GM19239 (cell line): ENCODE measurements at regions not wholly inside any gene's neighbourhood (a gene's known extent, or its start where the extent isn't known, plus 50 kb on each side); places are given as distances from the start of the nearest gene placed in this dataset.

Source experiments
- DNase-seq: peaks from one replicate; pipeline ENCODE4 v3.0.0; 2011; ENCODE audit warnings: low spot score; ENCODE audit not compliant: insufficient read length
- FAIRE-seq: peaks from 2 replicates; lab custom pipeline; 2011; peaks lifted over from hg19 to GRCh38; lab: Jason Lieb, UNC

GRCh38 chr7:84697506-84697905, 489.4 kb downstream of the SEMA3D start:
- FAIRE-seq (no peak), DNase-seq (no peak)

- DNase-seq (no peak), FAIRE-seq (no peak)
Measured at GRCh38 chr7:84693483-84693882, 493.4 kb downstream of the SEMA3D start.

- DNase-seq (no peak), FAIRE-seq (no peak)
Measured at GRCh38 chr7:84688671-84689070, 494.1 kb upstream of the SEMA3A start.

- DNase-seq (no peak), FAIRE-seq (no peak)
Measured at GRCh38 chr7:84686373-84686772, 491.8 kb upstream of the SEMA3A start.

- DNase-seq (no peak), FAIRE-seq (no peak)
Measured at GRCh38 chr7:84684836-84685480, 490.4 kb upstream of the SEMA3A start.

- FAIRE-seq, result no peak
Measured at GRCh38 chr7:84682543-84682942, 488.0 kb upstream of the SEMA3A start.

GRCh38 chr7:84678841-84679240, 484.3 kb upstream of the SEMA3A start:
- DNase-seq (no peak), FAIRE-seq (no peak)

More at GRCh38 chr7:84682543-84682942, 488.0 kb upstream of the SEMA3A start:
- DNase-seq, result no peak

- DNase-seq (no peak), FAIRE-seq (no peak)
Measured at GRCh38 chr7:84677117-84677732, 482.6 kb upstream of the SEMA3A start.

- no peak for DNase-seq
Measured at GRCh38 chr7:84675633-84676034, 481.0 kb upstream of the SEMA3A start.

GRCh38 chr7:84674236-84674913, 479.8 kb upstream of the SEMA3A start:
- no peak for DNase-seq
- no peak for FAIRE-seq

More at GRCh38 chr7:84675633-84676034, 481.0 kb upstream of the SEMA3A start:
- FAIRE-seq, result no peak

GRCh38 chr7:84669177-84669732, 474.7 kb upstream of the SEMA3A start:
- no peak for DNase-seq
- no peak for FAIRE-seq

GRCh38 chr7:84668116-84668515, 473.5 kb upstream of the SEMA3A start:
- DNase-seq (no peak), FAIRE-seq (no peak)

- DNase-seq (no peak), FAIRE-seq (no peak)
Measured at GRCh38 chr7:84666651-84667050, 472.1 kb upstream of the SEMA3A start.

- no peak for FAIRE-seq
- DNase-seq, result no peak
Measured at GRCh38 chr7:84665339-84665738, 470.8 kb upstream of the SEMA3A start.

- FAIRE-seq (no peak), DNase-seq (no peak)
Measured at GRCh38 chr7:84664626-84665025, 470.0 kb upstream of the SEMA3A start.

- FAIRE-seq, result no peak
- DNase-seq, result no peak
Measured at GRCh38 chr7:84663224-84663623, 468.6 kb upstream of the SEMA3A start.

- FAIRE-seq (no peak), DNase-seq (no peak)
Measured at GRCh38 chr7:84658286-84658685, 463.7 kb upstream of the SEMA3A start.

- FAIRE-seq (no peak), DNase-seq (no peak)
Measured at GRCh38 chr7:84654273-84654672, 459.7 kb upstream of the SEMA3A start.

GRCh38 chr7:84651876-84652275, 457.3 kb upstream of the SEMA3A start:
- DNase-seq, result no peak
- no peak for FAIRE-seq

- no peak for DNase-seq
Measured at GRCh38 chr7:84647797-84648757, 453.5 kb upstream of the SEMA3A start.

More at GRCh38 chr7:84647797-84648757, 453.5 kb upstream of the SEMA3A start:
- no peak for FAIRE-seq
